A549 (cell line): ENCODE measurements at regions not wholly inside any gene's neighbourhood (a gene's known extent, or its start where the extent isn't known, plus 50 kb on each side); places are given as distances from the start of the nearest gene placed in this dataset.
A peak's percentile ranks its signal among the peaks of the same experiment; 100 is the strongest.

ENCODE experiments used
- ATAC-seq, 2 experiments: fragments of 200-7000 bp in 1 of 2; fragments of >200 bp in 1 of 2; cut with Nextera tagmentation in 1 of 2; cut with Tn5 transposase in 1 of 2; 3 replicates each; pipeline versions ENCODE4 v1.8.0 to v1.9.1; 2018 to 2020; ENCODE audit warnings: mild to moderate bottlenecking in 1 of 2, moderate library complexity in 1 of 2
- CTCF ChIA-PET: fragments of 300-600 bp; sonication (Branson Sonifier 250); formaldehyde crosslinking; extraction: SDS; loops from one replicate; lab custom pipeline; 2021; ENCODE audit warnings: antibody characterized with exemption, inconsistent platforms; lab: Yijun Ruan, JAX
- POLR2A ChIA-PET: fragments of 350-600 bp; formaldehyde crosslinking; extraction: SDS; loops from one replicate; lab custom pipeline; 2021; ENCODE audit warnings: antibody characterized with exemption, inconsistent platforms; lab: Yijun Ruan, JAX
- DNase-seq, 2 experiments: peaks; one replicate each; pipeline versions ENCODE4 v3.0.0 to v3.0.0-alpha.2; 2011 to 2016; ENCODE audit warnings: low read depth in 1 of 2, low spot score in 1 of 2
- FAIRE-seq: peaks from 2 replicates; lab custom pipeline; 2011; peaks lifted over from hg19 to GRCh38; lab: Jason Lieb, UNC
- H3K27ac ChIP-seq, 2 experiments: fragments of >200 bp; sonication (Bioruptor Twin); formaldehyde crosslinking; 3 replicates each; pipeline ENCODE4 v1.5.1; 2016 to 2017
- H3K4me1 ChIP-seq: fragments of >200 bp; sonication (Bioruptor Twin); formaldehyde crosslinking; 3 replicates; pipeline ENCODE4 v1.6.1; 2016
- H3K4me2 ChIP-seq: fragments of >200 bp; sonication (Bioruptor Twin); formaldehyde crosslinking; 3 replicates; pipeline ENCODE4 v1.6.1; 2016
- H3K4me3 ChIP-seq: fragments of >200 bp; sonication (Bioruptor Twin); formaldehyde crosslinking; 3 replicates; pipeline ENCODE4 v1.5.1; 2016
- H3K9me3 ChIP-seq: fragments of >200 bp; sonication (Bioruptor Twin); formaldehyde crosslinking; 3 replicates; pipeline ENCODE4 v1.6.1; 2016
- BCL3 ChIP-seq: fragments of >200 bp; sonication (Bioruptor Twin); formaldehyde crosslinking; IDR thresholded peaks from 3 replicates; pipeline ENCODE4 v1.6.1; 2016
- CTCF ChIP-seq: fragments of >200 bp; sonication (Bioruptor Twin); formaldehyde crosslinking; IDR thresholded peaks from 3 replicates; pipeline ENCODE4 v1.5.1; 2016
- EHF ChIP-seq: fragments of 250-450 bp; sonication (Bioruptor Pico); IDR thresholded peaks from 2 replicates; pipeline ENCODE4 v1.5.0; 2020; ENCODE audit warnings: mild to moderate bottlenecking
- ELK1 ChIP-seq: fragments of 150-350 bp; IDR thresholded peaks from 2 replicates; pipeline ENCODE4 v1.6.1; 2014; ENCODE audit warnings: low read depth, mild to moderate bottlenecking, low read length
- FOSB ChIP-seq: fragments of 250-450 bp; sonication (Bioruptor Pico); IDR thresholded peaks from 2 replicates; pipeline ENCODE4 v1.5.0; 2020; ENCODE audit warnings: mild to moderate bottlenecking, moderate library complexity
- FOSL2 ChIP-seq, 2 experiments: fragments of 450-650 bp in 1 of 2; fragments of >200 bp in 1 of 2; sonication (Bioruptor Twin) in 1 of 2; formaldehyde crosslinking; IDR thresholded peaks; 2 replicates each; pipeline versions ENCODE4 v1.5.0 to v1.6.1; 2016 to 2020; ENCODE audit warnings: mild to moderate bottlenecking in 1 of 2, moderate library complexity in 1 of 2
- GATA3 ChIP-seq: IDR thresholded peaks from 2 replicates; pipeline ENCODE4 v1.6.1; 2012; ENCODE audit warnings: borderline replicate concordance
- HEYL ChIP-seq: fragments of 250-450 bp; sonication (Bioruptor Pico); IDR thresholded peaks from 2 replicates; pipeline ENCODE4 v1.8.0; 2021; ENCODE audit warnings: mild to moderate bottlenecking, moderate library complexity
- HOXB13 ChIP-seq: fragments of 250-450 bp; sonication (Bioruptor Pico); IDR thresholded peaks from 2 replicates; pipeline ENCODE4 v1.5.0; 2020; ENCODE audit warnings: low read depth, mild to moderate bottlenecking, moderate library complexity
- HOXB5 ChIP-seq: fragments of 250-450 bp; sonication (Bioruptor Pico); IDR thresholded peaks from 2 replicates; pipeline ENCODE4 v1.5.0; 2020; ENCODE audit warnings: mild to moderate bottlenecking, moderate library complexity
- KDM1A ChIP-seq: fragments of 200-600 bp; sonication (generic); IDR thresholded peaks from 2 replicates; pipeline ENCODE4 v1.6.1; 2016; ENCODE audit warnings: low read depth, mild to moderate bottlenecking
- MAFK ChIP-seq: fragments of 450-650 bp; IDR thresholded peaks from 2 replicates; pipeline ENCODE4 v1.6.1; 2014; ENCODE audit not compliant: partially characterized antibody
- MYC ChIP-seq: IDR thresholded peaks from 2 replicates; pipeline ENCODE4 v1.6.1; 2012; ENCODE audit warnings: mild to moderate bottlenecking, inconsistent platforms, low read length, improper control_type of control experiment, borderline replicate concordance
- NFE2L2 ChIP-seq: fragments of 150-350 bp; conservative IDR thresholded peaks from 2 replicates; pipeline ENCODE4 v1.6.1; 2014; ENCODE audit warnings: low read length
- NPAS2 ChIP-seq: fragments of 250-450 bp; sonication (Bioruptor Pico); IDR thresholded peaks from 2 replicates; pipeline ENCODE4 v1.8.0; 2022; ENCODE audit warnings: mild to moderate bottlenecking, moderate library complexity, borderline replicate concordance
- POLR2A ChIP-seq: IDR thresholded peaks from 2 replicates; pipeline ENCODE4 v1.6.1; 2012; ENCODE audit warnings: mild to moderate bottlenecking, low read length
- RAD21 ChIP-seq, 2 experiments: fragments of >200 bp in 1 of 2; sonication (Bioruptor Twin) in 1 of 2; formaldehyde crosslinking in 1 of 2; IDR thresholded peaks in 1 of 2; conservative IDR thresholded peaks in 1 of 2; 2 replicates in 1 of 2; 3 replicates in 1 of 2; pipeline ENCODE4 v1.6.1; 2012 to 2018; ENCODE audit warnings: inconsistent platforms in 1 of 2
- REST ChIP-seq: fragments of 200-600 bp; sonication (generic); IDR thresholded peaks from 2 replicates; pipeline ENCODE4 v1.6.1; 2016; ENCODE audit warnings: antibody characterized with exemption, mild to moderate bottlenecking, moderate library complexity
- SMC3 ChIP-seq: fragments of >200 bp; sonication (Bioruptor Twin); formaldehyde crosslinking; IDR thresholded peaks from 3 replicates; pipeline ENCODE4 v1.6.1; 2018; ENCODE audit warnings: inconsistent platforms
- SREBF2 ChIP-seq: fragments of 450-650 bp; IDR thresholded peaks from 2 replicates; pipeline ENCODE4 v1.6.1; 2014; ENCODE audit warnings: mild to moderate bottlenecking, moderate library complexity
- TP53 ChIP-seq: fragments of 250-450 bp; sonication (Bioruptor Pico); IDR thresholded peaks from 2 replicates; pipeline ENCODE4 v1.5.0; 2021; ENCODE audit warnings: mild to moderate bottlenecking, moderate library complexity
- WGBS: methylation state at CpG from one replicate; pipeline ENCODE4 v1.1.6; 2017; ENCODE audit errors: missing lambda C conversion rate; 5-methylcytosine and 5-hydroxymethylcytosine counted together

DNA sequence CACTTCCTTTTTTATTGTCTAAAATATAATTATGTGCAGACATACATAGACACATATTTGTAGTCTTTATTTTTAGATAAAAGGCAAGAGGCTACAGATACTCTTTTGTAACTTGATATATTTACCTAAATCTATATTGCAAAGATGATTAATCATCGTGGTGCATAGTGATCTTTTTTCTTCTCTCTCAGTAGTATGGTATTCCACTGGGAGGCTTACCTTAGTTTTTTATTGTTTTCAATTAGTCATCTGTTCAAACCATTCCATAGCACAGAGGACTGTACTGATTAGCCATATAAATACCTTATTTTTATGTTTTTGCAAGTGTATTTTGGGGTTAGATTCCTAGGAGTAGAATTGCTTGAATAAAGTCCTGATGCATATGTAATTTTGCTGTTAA lies 619.7 kb downstream of the GRXCR1 start (continued):
- TF ChIP-seq CTCF (no peak), FOSB (CRISPR knock-in tag) (no peak), REST (no peak), FOSL2 (IDR thresholded peaks at IDR 0.05) (no peak), FOSL2 (CRISPR knock-in tag; IDR thresholded peaks at IDR 0.05) (no peak), TP53 (CRISPR knock-in tag) (no peak), GATA3 (no peak), EHF (no peak), RAD21 (conservative IDR thresholded peaks at IDR 0.05 in 1 of 2, IDR thresholded peaks at IDR 0.05 in 1 of 2) (no peak)

GRCh38 chr4:43525646-43526045 lies 633.1 kb downstream of the GRXCR1 start:
- Histone ChIP-seq H3K4me3 (no peak overlapping the region), H3K9me3 (no peaks in the 10 kb centered on the region), H3K4me1 (no peaks in the 10 kb centered on the region), H3K27ac (no peak overlapping the region), H3K4me2 (no peak overlapping the region)
- no peak for FAIRE-seq
- no peak for TF ChIP-seq HEYL (CRISPR knock-in tag)
- no peak for TF ChIP-seq BCL3
- TF ChIP-seq EHF: no peak
- TF ChIP-seq SMC3: no peak
- TF ChIP-seq POLR2A: no peak
- peak; percentile 56 for TF ChIP-seq MAFK
- no peak for TF ChIP-seq FOSL2 (IDR thresholded peaks at IDR 0.05)
- no peak for TF ChIP-seq FOSL2 (CRISPR knock-in tag; IDR thresholded peaks at IDR 0.05)
- no peak for TF ChIP-seq MYC
- TF ChIP-seq HOXB5: no peak
- TF ChIP-seq NPAS2 (CRISPR knock-in tag): no peak
- TF ChIP-seq FOSB (CRISPR knock-in tag): no peak
- no peak for TF ChIP-seq HOXB13 (CRISPR knock-in tag)
- TF ChIP-seq KDM1A: no peak
- no peak for TF ChIP-seq GATA3
- peak; percentile 74 for TF ChIP-seq NFE2L2
- TF ChIP-seq SREBF2: no peak
- no peak for TF ChIP-seq ELK1
- DNase-seq: no peak
- POLR2A ChIA-PET: no interaction called here
- CTCF ChIA-PET: no interaction called here
- no peak for ATAC-seq
- 15% methylated on average over 2 of the region's 2 CpGs for WGBS
